Hepatic stellate cell (primary cell): ENCODE measurements at regions not wholly inside any gene's neighbourhood (a gene's known extent, or its start where the extent isn't known, plus 50 kb on each side); places are given as distances from the start of the nearest gene placed in this dataset.
"Not testable (repeated sequence)": the region's sequence is repeated elsewhere in the genome, so short reads cannot be mapped to it uniquely, and the experiment has no call there.

Source experiments
- DNase-seq: peaks from one replicate; pipeline ENCODE4 v3.0.0; 2011; ENCODE audit warnings: low spot score

- peak; percentile 6 for DNase-seq
These were observed 313.0 kb upstream of the SLC39A10 start for GRCh38 chr2:195343942-195344530.

- DNase-seq: no peak
These were observed 313.5 kb upstream of the SLC39A10 start for GRCh38 chr2:195343540-195343939.

- DNase-seq: no peak
These were observed 315.0 kb upstream of the SLC39A10 start for GRCh38 chr2:195342061-195342460.

GRCh38 chr2:195338856-195339255 is 318.2 kb upstream of the SLC39A10 start:
- no peak for DNase-seq

- no peak for DNase-seq
These were observed 319.4 kb upstream of the SLC39A10 start for GRCh38 chr2:195337597-195337996.

- no peak for DNase-seq
These were observed 323.2 kb upstream of the SLC39A10 start for GRCh38 chr2:195333869-195334268.

- no peak for DNase-seq
These were observed 325.1 kb upstream of the SLC39A10 start for GRCh38 chr2:195331966-195332365.

GRCh38 chr2:195331129-195331528 is 325.9 kb upstream of the SLC39A10 start:
- DNase-seq: no peak

GRCh38 chr2:195330513-195330956 is 326.5 kb upstream of the SLC39A10 start:
- DNase-seq: no peak

- DNase-seq: not testable (repeated sequence)
These were observed 327.2 kb upstream of the SLC39A10 start for GRCh38 chr2:195329784-195330183.

- DNase-seq: no peak
These were observed 330.5 kb upstream of the SLC39A10 start for GRCh38 chr2:195326537-195326936.

GRCh38 chr2:195322324-195322723 is 334.7 kb upstream of the SLC39A10 start:
- no peak for DNase-seq

GRCh38 chr2:195320413-195320973 is 336.5 kb upstream of the SLC39A10 start:
- DNase-seq: no peak

- no peak for DNase-seq
These were observed 337.2 kb upstream of the SLC39A10 start for GRCh38 chr2:195319548-195320412.

GRCh38 chr2:195319112-195319460 is 337.9 kb upstream of the SLC39A10 start:
- peak; percentile 14 for DNase-seq

GRCh38 chr2:195318440-195319111 is 338.4 kb upstream of the SLC39A10 start:
- DNase-seq: peak; percentile 6

GRCh38 chr2:195317550-195317949 is 339.5 kb upstream of the SLC39A10 start:
- no peak for DNase-seq

- no peak for DNase-seq
These were observed 340.5 kb upstream of the SLC39A10 start for GRCh38 chr2:195316486-195316885.

- no peak for DNase-seq
These were observed 343.1 kb upstream of the SLC39A10 start for GRCh38 chr2:195313962-195314361.

GRCh38 chr2:195312662-195313061 is 344.4 kb upstream of the SLC39A10 start:
- DNase-seq: no peak

GRCh38 chr2:195308163-195308562 is 348.9 kb upstream of the SLC39A10 start:
- no peak for DNase-seq

GRCh38 chr2:195307751-195308150 is 349.3 kb upstream of the SLC39A10 start:
- DNase-seq: no peak

- no peak for DNase-seq
These were observed 352.7 kb upstream of the SLC39A10 start for GRCh38 chr2:195304310-195304709.
